Endothelial cell of umbilical vein (primary cell): ENCODE measurements at regions not wholly inside any gene's neighbourhood (a gene's known extent, or its start where the extent isn't known, plus 50 kb on each side); places are given as distances from the start of the nearest gene placed in this dataset.

Experiments used
- BruUV-seq: library from RNA; stranded (reverse); fragments of 400-500 nt; replicated peaks from 2 replicates; lab custom pipeline; 2021; lab: Mats Ljungman, UMichigan
- CTCF ChIA-PET: fragments of 300-600, 350-600 bp; sonication (Branson Sonifier 250); formaldehyde crosslinking; loops from one replicate; lab custom pipeline; 2021; ENCODE audit warnings: antibody characterized with exemption, inconsistent platforms; lab: Charles Lee
- POLR2A ChIA-PET: fragments of 300-600, 350-600 bp; sonication (Branson Sonifier 250); formaldehyde crosslinking; loops from one replicate; lab custom pipeline; 2021; ENCODE audit warnings: antibody characterized with exemption, inconsistent platforms; lab: Charles Lee
- DNase-seq: peaks from one replicate; pipeline ENCODE4 v3.0.0-alpha.2; 2011; ENCODE audit warnings: low read depth, low spot score
- FAIRE-seq: peaks from 2 replicates; lab custom pipeline; 2011; peaks lifted over from hg19 to GRCh38; lab: Jason Lieb, UNC
- H2AFZ ChIP-seq: 2 replicates; pipeline ENCODE4 v1.6.0; 2012; ENCODE audit warnings: low read depth, low read length, control low read depth, inconsistent platforms
- H3K27ac ChIP-seq: 2 replicates; pipeline ENCODE4 v1.5.1; 2011; ENCODE audit warnings: low read depth, mild to moderate bottlenecking, control low read depth, low read length, moderate library complexity; ENCODE audit not compliant: insufficient read depth
- H3K27me3 ChIP-seq, 2 experiments: 2 replicates each; pipeline versions ENCODE4 v1.6.0 to v1.6.1; 2011; ENCODE audit warnings: low read length in 2 of 2, mixed read lengths in 1 of 2; ENCODE audit not compliant: control insufficient read depth in 2 of 2, insufficient read depth in 2 of 2
- H3K36me3 ChIP-seq, 2 experiments: 2 replicates in 1 of 2; 3 replicates in 1 of 2; pipeline ENCODE4 v1.5.1; 2011; ENCODE audit warnings: low read length in 2 of 2, mild to moderate bottlenecking in 1 of 2, moderate library complexity in 1 of 2; ENCODE audit not compliant: control insufficient read depth in 2 of 2, insufficient read depth in 2 of 2; ENCODE audit errors: extremely low read depth in 1 of 2
- H3K4me1 ChIP-seq: 3 replicates; pipeline ENCODE4 v1.5.1; 2011; ENCODE audit warnings: mild to moderate bottlenecking, low read length; ENCODE audit not compliant: control insufficient read depth, insufficient read depth; ENCODE audit errors: extremely low read depth
- H3K4me2 ChIP-seq: 2 replicates; pipeline ENCODE4 v1.6.1; 2011; ENCODE audit warnings: low read length, control low read depth, mixed read lengths; ENCODE audit not compliant: insufficient read depth
- H3K4me3 ChIP-seq, 3 experiments: fragments of 200-600 bp in 1 of 3; sonication (generic), shearing (Covaris generic) in 1 of 3; replicated peaks in 1 of 3; 2 replicates each; pipeline ENCODE4 v1.5.1; 2011 to 2016; ENCODE audit warnings: control low read depth in 3 of 3, low read length in 3 of 3, mild to moderate bottlenecking in 2 of 3, inconsistent platforms in 1 of 3, low read depth in 1 of 3, moderate library complexity in 1 of 3; ENCODE audit not compliant: insufficient read depth in 1 of 3
- H3K79me2 ChIP-seq: 2 replicates; pipeline ENCODE4 v1.6.0; 2012; ENCODE audit warnings: low read length, inconsistent platforms; ENCODE audit not compliant: control insufficient read depth, insufficient read depth
- H3K9ac ChIP-seq: replicated peaks from 2 replicates; pipeline ENCODE3; 2011; ENCODE audit warnings: low read length, control low read depth; ENCODE audit not compliant: insufficient read depth; ENCODE audit errors: extremely low read depth
- H3K9me1 ChIP-seq: replicated peaks from 3 replicates; pipeline ENCODE4 v1.6.0; 2011; ENCODE audit warnings: mild to moderate bottlenecking, low read length; ENCODE audit not compliant: control insufficient read depth, insufficient read depth; ENCODE audit errors: extremely low read depth
- H3K9me3 ChIP-seq: replicated peaks from 2 replicates; pipeline ENCODE4 v1.5.1; 2012; ENCODE audit warnings: low read length, inconsistent platforms; ENCODE audit not compliant: control insufficient read depth, insufficient read depth
- H4K20me1 ChIP-seq: replicated peaks from 2 replicates; pipeline ENCODE3; 2011; ENCODE audit warnings: mild to moderate bottlenecking, low read length; ENCODE audit not compliant: control insufficient read depth, insufficient read depth; ENCODE audit errors: extremely low read depth
- CTCF ChIP-seq, 2 donors: IDR thresholded peaks; 1 replicate in 1 of 2; 2 replicates in 1 of 2; pipeline ENCODE4 v1.5.1; 2011; ENCODE audit warnings: low read length in 2 of 2, mild to moderate bottlenecking in 2 of 2, moderate library complexity in 2 of 2, control low read depth in 1 of 2, inconsistent platforms in 1 of 2, low read depth in 1 of 2; ENCODE audit not compliant: insufficient read depth in 1 of 2; ENCODE audit errors: extremely low read depth in 1 of 2
- EZH2 ChIP-seq: IDR thresholded peaks from 2 replicates; pipeline ENCODE4 v1.6.1; 2012; ENCODE audit warnings: borderline replicate concordance, low read depth, mild to moderate bottlenecking, moderate library complexity, low read length, inconsistent platforms; ENCODE audit not compliant: severe bottlenecking
- FOS ChIP-seq: IDR thresholded peaks from 2 replicates; pipeline ENCODE4 v1.6.1; 2011; ENCODE audit warnings: mild to moderate bottlenecking, low read length, moderate library complexity, borderline replicate concordance; ENCODE audit not compliant: insufficient read depth
- GATA2 ChIP-seq: IDR thresholded peaks from 2 replicates; pipeline ENCODE4 v1.7.0; 2011; ENCODE audit warnings: low read depth, mild to moderate bottlenecking, moderate library complexity, mixed read lengths, low read length; ENCODE audit not compliant: insufficient read length, insufficient read depth
- JUN ChIP-seq: IDR thresholded peaks from 2 replicates; pipeline ENCODE4 v1.6.1; 2011; ENCODE audit warnings: borderline replicate concordance, low read depth; ENCODE audit not compliant: insufficient read length, insufficient read depth
- MAX ChIP-seq: IDR thresholded peaks from 2 replicates; pipeline ENCODE4 v1.6.1; 2011; ENCODE audit not compliant: insufficient read depth, insufficient read length
- MYC ChIP-seq: IDR thresholded peaks from one replicate; pipeline ENCODE4 v1.6.1; 2011; ENCODE audit warnings: mild to moderate bottlenecking, low read depth, low read length
- POLR2A ChIP-seq: IDR thresholded peaks from 2 replicates; pipeline ENCODE4 v1.6.1; 2012; ENCODE audit warnings: low read depth, mild to moderate bottlenecking, control low read depth, low read length
- POLR2AphosphoS5 ChIP-seq: IDR thresholded peaks from 2 replicates; pipeline ENCODE4 v1.6.1; 2012; ENCODE audit warnings: low read depth, mild to moderate bottlenecking, control low read depth, low read length, moderate library complexity; ENCODE audit not compliant: insufficient read depth
- dilution Hi-C: fragments of 300-500 bp; cut with MboI; formaldehyde crosslinking; loops from one replicate; pipeline ENCODE4 v1.15.0; 2019; ENCODE audit warnings: low sequenced_read_pairs; ENCODE audit not compliant: extremely low pct_ligation_motif_present
- intact Hi-C: fragments of 100-400 bp; cut with micrococcal nuclease; formaldehyde crosslinking; loops from one replicate; pipeline ENCODE4 v1.10.0; 2022

DNA sequence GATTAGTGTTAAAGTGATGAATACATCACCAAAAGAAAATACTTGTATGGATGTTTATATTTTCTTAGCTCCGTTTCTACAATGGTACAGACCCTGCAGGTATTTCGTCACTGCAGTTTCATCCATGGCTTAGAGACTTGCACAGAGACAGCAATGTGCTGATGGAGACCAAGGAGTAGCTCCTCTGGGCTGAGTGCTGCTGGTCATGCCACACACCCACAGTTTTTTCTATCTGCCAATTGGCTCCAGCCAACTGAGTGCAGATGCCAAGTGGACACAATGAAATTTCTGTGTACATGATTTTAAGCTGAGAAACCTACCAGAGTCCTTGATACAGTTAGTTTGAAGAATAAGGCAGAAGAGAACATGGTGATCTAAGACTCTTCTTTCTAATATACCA lies 145.9 kb upstream of the ADCY2 start:
- Histone ChIP-seq H2AFZ (no peak overlapping the region), H3K4me2 (no peak overlapping the region), H3K9me1 (no peaks in the 10 kb centered on the region), H3K4me1 (no peaks in the 10 kb centered on the region), H3K36me3 (no peaks in the 10 kb centered on the region), H3K9ac (no peak overlapping the region), H3K27ac (no peak overlapping the region), H3K27me3 (no peaks in the 10 kb centered on the region), H4K20me1 (no peaks in the 10 kb centered on the region), H3K79me2 (no peaks in the 10 kb centered on the region), H3K9me3 (peaks cover 2% of the 10 kb centered on the region), H3K4me3 (no peak overlapping the region)
- no TSS peak for BruUV-seq
- CTCF ChIA-PET = no interaction called here
- FAIRE-seq (no peak), DNase-seq (no peak)
- dilution Hi-C loops = no loop called here
- TF ChIP-seq CTCF (IDR thresholded peaks at IDR 0.05; ENCODE audit: extremely low read depth in 1 of 2, insufficient read depth in 1 of 2, low read depth in 1 of 2, low read length in 2 of 2) (no peak), EZH2 (no peak), POLR2AphosphoS5 (no peak), JUN (no peak), GATA2 (no peak), MAX (no peak), MYC (no peak), POLR2A (no peak), FOS (no peak)
- POLR2A ChIA-PET = no interaction called here
- intact Hi-C loops = no loop called here
